ENCODE measurements at regions not wholly inside any gene's neighbourhood (a gene's known extent, or its start where the extent isn't known, plus 50 kb on each side); places are given as distances from the start of the nearest gene placed in this dataset.

GRCh38 chr12:107917912-107918800 lies 143.7 kb downstream of the ASCL4 start:
- TF ChIP-seq POLR2A (IDR thresholded peaks at IDR 0.05; ENCODE audit: low read length), result no peak
- no peak for TF ChIP-seq GATA1 (IDR thresholded peaks at IDR 0.05; ENCODE audit: low read depth, low read length)
